Astrocyte of the cerebellum (primary cell): ENCODE measurements at regions not wholly inside any gene's neighbourhood (a gene's known extent, or its start where the extent isn't known, plus 50 kb on each side); places are given as distances from the start of the nearest gene placed in this dataset.

Source experiments
- DNase-seq: peaks from one replicate; pipeline ENCODE4 v3.0.0-alpha.2; 2011; ENCODE audit warnings: low read depth
- H3K4me3 ChIP-seq: 2 replicates; pipeline ENCODE4 v1.5.1; 2011; ENCODE audit warnings: mild to moderate bottlenecking, low read depth, low read length, moderate library complexity
- CTCF ChIP-seq: IDR thresholded peaks from 2 replicates; pipeline ENCODE4 v1.5.1; 2012; ENCODE audit warnings: low read length, low read depth, moderate library complexity, mild to moderate bottlenecking; ENCODE audit errors: missing control alignments
- in situ Hi-C: cut with HindIII; loops from 2 replicates; pipeline ENCODE4 v1.10.0; 2017; ENCODE audit warnings: low sequenced_read_pairs

- DNase-seq = no peak
- no peak overlapping the region for H3K4me3 ChIP-seq
- in situ Hi-C loops = no loop called here
- TF ChIP-seq CTCF = no peak
Measured at GRCh38 chr15:62566248-62566647, 401.2 kb upstream of the C2CD4B start.

- in situ Hi-C loops = no loop called here
- no peak for DNase-seq
- no peak for TF ChIP-seq CTCF
- H3K4me3 ChIP-seq = no peak overlapping the region
Measured at GRCh38 chr15:62567501-62567900, 402.4 kb upstream of the C2CD4B start.

GRCh38 chr15:62568004-62568403 lies 402.9 kb upstream of the C2CD4B start:
- in situ Hi-C loops = no loop called here
- no peak for TF ChIP-seq CTCF
- DNase-seq = no peak
- no peak overlapping the region for H3K4me3 ChIP-seq

GRCh38 chr15:62568702-62569101 lies 403.6 kb upstream of the C2CD4B start:
- no peak for TF ChIP-seq CTCF
- in situ Hi-C loops = no loop called here
- DNase-seq = no peak

GRCh38 chr15:62569460-62570404 lies 404.6 kb upstream of the C2CD4B start:
- H3K4me3 ChIP-seq = no peak overlapping the region
- DNase-seq = peak; percentile 79
- in situ Hi-C loops = no loop called here
- no peak for TF ChIP-seq CTCF

More at GRCh38 chr15:62568702-62569101, 403.6 kb upstream of the C2CD4B start:
- H3K4me3 ChIP-seq = no peak overlapping the region

- in situ Hi-C loops = no loop called here
- no peak for DNase-seq
- TF ChIP-seq CTCF = no peak
- no peak overlapping the region for H3K4me3 ChIP-seq
Measured at GRCh38 chr15:62570405-62570783, 405.3 kb upstream of the C2CD4B start.
